ENCODE measurements at regions not wholly inside any gene's neighbourhood (a gene's known extent, or its start where the extent isn't known, plus 50 kb on each side); places are given as distances from the start of the nearest gene placed in this dataset.

DNA sequence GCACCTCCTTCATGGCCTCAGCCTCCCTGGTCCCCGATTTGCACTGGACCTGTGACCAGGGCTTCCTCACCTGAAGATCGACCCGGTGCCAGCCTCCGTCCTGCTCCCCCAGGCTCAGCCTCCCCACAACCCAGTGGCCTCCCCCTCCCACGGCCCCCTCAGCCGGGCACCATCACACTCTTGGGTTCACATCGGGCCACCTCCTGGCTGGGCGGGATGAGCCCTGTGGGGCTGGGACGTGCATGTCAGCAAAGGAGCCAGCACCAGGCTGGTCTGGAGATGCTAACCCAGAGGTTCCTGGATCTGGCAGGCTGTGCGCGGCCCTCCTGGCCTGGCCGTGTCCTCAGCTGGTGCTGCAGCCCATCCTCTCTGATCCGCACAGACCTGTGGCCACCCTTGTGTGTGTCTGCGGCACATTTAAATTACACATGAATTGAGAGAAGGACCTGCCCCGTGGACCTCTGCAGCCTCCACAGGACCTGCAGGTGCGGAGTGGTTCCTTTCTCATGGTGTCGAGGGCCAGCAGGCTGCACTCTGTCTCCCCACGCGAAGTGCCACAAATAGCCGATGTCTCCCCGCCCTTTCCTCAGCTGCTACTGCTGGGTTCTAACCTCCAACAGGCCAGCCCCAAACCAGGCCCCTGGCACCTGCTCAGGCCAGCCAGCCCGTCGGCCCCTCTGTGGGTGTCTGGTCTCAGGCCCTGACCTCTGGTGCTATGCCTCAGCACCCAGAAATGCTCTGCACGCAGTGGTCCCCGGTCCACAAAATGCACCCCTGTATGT lies 237.5 kb downstream of the ERMARD start:
- no peak for DNase-seq

DNA sequence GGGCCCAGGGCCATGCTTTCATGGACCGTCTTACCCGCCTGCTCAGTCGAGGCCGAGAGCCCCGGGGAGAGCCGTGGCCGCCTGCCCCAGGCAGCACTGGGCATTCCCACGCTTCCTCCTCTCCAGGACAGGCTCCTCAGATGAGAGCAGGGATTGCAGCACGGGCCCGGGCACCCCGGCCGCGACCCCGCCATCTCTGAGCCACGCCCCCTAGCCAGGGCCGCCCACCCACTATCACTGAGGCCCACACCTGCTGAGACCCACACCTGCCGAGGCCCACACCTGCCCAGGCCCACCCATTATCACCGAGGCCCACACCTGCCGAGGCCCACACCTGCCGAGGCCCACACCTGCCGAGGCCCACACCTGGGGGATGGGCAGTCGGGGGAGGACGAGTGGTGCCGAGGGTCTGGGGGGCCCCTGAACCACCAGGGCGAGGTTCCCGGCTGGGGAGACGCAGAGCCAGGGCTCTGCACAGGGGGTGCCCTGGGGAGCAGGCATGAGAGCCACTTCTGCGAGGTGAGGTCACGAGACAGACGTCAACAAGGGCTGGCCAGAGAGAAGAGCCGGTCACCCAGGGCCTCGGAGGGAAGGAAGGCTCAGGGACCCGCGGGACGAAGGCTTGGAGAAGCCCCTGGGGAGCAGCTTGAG lies 235.6 kb downstream of the ERMARD start:
- no peak for DNase-seq

DNA sequence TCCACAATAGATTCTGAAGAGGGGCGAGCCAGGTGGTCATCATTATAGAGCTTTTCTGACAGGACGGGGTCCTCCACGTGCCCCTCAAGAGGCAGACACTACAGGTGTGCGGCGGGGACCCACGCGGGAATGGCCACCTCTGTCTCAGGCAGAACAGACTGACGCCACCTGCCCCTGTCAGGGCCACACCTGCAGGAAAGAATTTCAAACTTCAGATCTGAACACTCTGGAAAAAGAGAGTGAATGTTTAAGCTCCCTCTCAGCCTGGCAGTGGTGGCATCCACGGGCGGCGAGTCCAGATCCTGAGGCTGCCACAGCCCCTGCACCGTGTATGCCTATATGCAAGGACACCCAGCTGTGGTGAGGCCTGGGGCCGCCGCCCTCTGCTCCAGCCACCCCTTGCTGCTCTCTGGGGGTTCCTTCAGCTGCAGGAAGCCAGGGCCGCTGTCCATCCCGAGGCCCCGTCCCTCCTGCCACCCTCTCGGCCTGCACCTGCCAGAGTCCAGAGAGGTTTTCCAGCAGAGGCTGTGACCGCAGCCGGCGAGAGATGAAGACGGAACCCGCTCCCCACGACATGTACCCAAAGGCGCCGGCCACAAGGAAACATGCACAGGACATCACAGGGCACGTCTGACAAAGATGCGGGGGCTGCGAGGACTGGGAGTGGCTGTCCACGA lies 234.9 kb downstream of the ERMARD start:
- DNase-seq: no peak

- DNase-seq: no peak
These were observed 233.9 kb downstream of the ERMARD start for GRCh38 chr6:169985121-169986015.

DNA sequence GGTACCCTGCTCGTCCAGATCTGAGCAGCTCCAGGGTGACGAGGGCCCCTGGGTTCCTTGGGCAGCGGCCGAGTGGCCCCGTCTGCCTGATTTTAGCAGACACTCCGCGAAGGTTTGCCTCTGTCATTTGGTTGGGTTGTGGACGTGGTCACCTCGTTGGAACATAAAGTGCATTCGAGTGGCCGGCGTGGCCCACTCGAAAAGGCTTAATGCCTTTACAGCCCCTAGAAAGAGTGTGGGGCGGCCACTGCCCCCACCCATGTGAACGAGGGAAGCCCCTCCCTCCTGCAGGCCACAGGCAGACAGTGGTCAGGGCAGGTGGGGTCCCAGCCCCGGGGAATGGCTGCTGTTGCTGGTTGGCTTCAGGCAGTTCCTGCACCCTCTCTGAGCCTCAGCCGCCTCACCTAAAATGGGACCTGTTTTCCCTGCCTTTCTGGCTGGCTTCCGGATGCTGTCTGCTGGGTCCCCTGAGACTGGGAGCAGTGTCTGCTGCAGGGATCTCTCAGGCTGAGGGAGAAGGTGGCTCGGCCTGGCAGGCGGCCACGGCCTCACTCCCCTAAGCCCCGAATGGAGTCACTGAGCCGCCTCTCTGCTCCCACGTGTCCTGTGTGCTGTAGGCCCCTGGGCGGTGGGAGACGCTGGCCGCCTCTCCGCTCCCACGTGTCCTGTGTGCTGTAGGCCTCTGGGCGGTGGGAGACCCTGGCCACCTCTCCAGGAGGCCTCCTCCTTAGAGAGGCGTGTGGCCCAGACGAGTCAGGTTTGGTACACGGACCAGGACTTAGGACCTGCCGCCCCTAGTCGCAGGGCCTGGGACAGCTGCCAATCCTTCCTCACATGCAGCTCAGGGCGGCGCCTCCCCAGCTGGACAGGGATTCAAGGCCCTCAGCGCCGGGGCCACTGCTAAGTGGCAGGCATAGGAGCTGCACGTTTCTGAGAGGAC lies 233.0 kb downstream of the ERMARD start:
- DNase-seq: no peak

GRCh38 chr6:169983651-169984050 lies 232.2 kb downstream of the ERMARD start:
- no peak for DNase-seq

- DNase-seq: no peak
These were observed 231.3 kb downstream of the ERMARD start for GRCh38 chr6:169982461-169983386.

GRCh38 chr6:169981969-169982368 lies 230.5 kb downstream of the ERMARD start:
- no peak for DNase-seq

- no peak for DNase-seq
These were observed 230.1 kb downstream of the ERMARD start for GRCh38 chr6:169981568-169981967.

DNA sequence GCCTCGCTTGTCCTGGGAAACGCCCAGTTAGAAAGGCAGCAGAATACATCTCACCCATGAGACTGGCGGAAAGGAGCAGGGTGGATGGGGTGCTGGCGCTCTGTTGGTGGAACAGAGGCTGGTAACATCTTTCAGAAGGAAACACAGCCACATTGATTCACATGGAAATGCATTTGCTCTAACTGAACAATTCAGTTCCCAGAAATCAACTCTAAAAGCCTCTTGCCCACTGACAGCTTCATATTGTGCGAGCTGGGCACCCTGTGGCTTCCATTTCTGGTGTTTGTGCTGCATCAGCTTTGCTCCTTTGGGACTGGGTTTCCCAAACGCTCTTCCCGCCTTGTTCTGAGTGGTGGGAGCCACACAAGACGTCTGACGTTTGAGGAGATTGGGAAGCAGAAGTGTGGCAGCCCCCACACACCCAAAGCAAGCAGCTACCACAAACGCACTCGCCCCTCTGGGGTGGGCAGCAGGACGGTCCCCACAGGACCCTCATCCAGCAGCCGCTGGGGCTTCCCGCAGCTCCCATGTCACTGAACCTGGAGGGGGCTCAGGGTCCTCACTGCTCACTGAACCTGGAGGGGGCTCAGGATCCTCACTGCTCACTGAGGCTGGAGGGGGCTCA lies 229.5 kb downstream of the ERMARD start:
- DNase-seq: no peak

- no peak for DNase-seq
These were observed 228.5 kb downstream of the ERMARD start for GRCh38 chr6:169979873-169980432.

DNA sequence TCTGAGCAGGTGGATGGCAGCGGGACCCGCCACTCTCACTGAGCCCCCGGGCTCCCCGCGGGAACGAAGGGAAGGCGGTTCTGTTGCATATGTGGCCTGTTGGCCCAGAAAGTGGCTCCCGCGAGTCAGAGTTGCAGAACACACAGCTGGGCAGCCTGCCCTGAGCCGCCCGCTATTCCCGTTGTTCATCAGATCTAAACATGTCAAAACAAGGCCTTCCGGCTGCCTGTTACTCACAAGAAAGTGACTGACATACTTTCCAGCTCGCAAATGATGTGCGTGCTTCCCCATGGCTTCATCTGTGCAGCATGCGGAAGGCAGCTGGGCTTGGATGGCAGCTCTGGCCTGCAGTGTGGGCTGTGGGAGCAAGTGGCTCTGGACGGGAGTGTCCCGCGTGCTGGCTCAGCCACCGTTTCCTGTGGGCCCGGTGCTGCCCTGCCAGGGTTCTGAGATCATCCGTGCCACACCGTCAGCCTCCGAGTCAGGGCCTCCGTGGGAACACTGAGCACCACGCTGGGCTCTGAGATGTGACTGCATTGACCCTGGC lies 227.3 kb downstream of the ERMARD start:
- DNase-seq: no peak

DNA sequence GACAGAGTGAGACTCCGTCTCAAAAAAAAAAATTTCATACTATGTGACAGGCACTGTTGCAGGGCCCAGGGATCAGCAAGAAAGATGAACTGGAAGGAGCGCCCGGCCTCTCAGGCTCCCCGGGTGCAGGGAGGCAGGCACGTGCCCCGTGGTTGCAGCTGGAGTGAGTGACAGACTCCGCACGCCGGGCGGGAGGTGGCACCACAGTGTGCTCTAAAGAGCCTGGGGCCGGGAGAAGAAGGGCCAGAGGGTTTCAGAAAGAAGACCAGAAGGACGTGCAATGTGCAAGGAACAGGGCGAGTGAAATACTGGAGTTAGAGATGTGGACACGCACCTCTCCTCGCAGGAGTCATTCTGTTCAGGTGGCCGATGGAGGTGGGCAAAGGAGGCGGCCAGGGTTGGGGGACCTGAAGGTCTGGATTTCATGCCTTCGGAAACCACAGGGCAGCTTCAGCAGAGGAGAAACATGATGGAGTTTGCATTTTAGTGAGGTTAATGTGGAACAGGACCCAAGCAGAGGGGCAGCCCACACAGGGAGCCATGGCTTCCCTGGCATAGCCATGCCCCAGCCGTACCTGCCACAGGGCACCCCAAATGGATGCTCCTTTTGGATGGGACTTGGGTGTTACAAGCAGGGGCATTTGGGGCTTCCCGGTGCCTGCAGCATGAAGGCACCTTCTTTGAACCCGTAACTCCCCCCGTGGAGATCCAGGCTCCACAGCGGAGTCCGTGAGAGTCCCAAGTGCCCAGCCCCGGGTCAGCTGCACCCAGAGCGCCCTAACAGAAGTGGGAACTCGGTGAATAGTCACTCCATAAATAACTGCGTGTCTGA lies 226.2 kb downstream of the ERMARD start:
- no peak for DNase-seq

DNA sequence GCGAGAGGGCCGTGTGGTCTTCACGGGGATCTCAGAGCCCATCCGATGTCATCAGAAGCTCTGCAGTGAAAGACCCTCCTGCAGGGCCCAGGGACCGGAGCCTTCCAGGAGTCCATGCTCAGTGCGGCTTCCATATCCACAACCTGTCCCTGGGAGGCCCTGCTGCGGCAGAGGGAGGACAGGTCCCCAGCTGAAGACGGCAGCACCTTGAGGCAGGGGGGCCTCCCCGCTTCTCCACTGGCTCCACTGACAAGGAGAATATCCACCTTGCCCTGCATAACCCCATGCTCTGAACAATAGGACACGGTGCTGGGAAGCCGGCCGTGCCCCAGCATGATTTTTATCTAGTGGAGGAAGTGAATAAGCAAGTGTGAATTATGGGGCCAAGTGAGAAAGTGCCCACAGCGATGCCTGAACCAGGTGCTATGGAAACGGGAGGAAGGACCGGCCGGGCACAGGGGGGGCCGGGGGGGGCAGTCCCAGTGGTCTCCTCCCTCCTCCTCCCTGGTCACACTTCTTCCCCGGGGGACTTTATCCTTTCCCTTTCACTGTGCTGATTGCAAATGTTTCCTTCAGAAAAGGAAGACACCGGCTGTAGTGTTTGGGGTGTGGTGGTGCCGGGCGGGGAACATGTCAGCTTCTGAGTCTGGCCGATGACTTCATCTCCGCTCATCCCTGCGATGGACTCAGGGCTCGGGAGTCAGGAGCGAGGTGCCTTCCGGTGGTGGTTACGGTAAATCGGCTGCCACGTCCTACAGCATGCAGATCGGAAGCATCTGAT lies 225.1 kb downstream of the ERMARD start:
- no peak for DNase-seq

DNA sequence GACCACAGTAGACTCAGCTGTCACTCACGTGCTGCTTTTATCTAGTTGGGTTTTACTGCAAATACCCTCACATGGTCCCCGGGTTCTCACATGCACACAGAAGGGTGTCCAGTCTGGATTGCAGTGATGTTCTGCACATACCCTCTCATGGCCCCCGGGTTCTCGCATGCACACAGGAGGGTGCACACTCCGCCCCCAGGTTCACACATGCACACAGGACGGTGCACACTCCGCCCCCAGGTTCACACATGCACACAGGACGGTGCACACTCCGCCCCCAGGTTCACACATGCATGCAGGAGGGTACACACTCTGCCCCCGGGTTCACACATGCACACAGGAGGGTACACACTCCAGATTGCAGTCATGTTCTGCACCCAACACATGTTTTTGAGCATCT lies 224.3 kb downstream of the ERMARD start:
- no peak for DNase-seq

DNA sequence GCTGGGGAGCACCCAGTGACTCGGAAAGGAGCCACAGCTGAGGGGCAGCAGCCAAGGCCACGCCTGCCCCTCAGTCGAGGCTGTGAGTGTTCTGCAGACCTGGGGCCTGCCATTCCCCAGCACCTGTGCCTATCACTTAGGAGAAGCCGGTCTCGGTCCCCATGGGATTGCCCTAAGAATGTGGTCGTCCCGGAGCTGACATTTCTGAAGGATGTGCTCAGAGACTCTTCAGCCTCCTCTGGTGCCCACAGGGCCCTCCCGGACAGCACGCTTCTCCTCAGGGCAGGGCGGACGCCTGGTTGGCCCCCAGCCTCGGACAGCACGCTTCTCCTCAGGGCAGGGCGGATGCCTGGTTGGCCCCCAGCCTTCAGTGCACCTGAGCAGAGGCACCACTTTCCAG lies 223.9 kb downstream of the ERMARD start:
- DNase-seq: no peak

DNA sequence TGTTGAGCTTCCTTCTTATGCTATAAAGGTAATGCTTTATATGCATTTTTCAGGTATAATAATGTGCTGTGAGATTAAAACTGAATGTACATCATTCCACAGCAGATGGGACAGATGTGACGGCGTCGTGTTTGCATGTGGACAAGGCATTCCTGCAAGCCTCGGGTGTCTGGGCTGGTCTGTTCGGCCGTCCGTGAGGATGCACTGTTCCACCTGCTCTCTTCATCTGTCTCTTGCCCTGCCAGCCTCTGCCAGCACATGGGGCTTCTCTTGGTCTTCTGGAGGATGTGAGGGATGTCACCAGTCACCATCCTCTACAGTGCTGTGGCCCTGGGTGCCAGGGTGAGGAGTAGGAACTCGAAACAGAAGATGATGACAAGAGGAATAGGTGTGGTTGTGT lies 223.2 kb downstream of the ERMARD start:
- DNase-seq: no peak
